ENCODE measurements at regions not wholly inside any gene's neighbourhood (a gene's known extent, or its start where the extent isn't known, plus 50 kb on each side); places are given as distances from the start of the nearest gene placed in this dataset.
A peak's percentile ranks its signal among the peaks of the same experiment; 100 is the strongest.

GRCh38 chr2:120480903-120481445 is 135.0 kb downstream of the INHBB start (continued):
- TF ChIP-seq ZNF616 (CRISPR knock-in tag; IDR thresholded peaks at IDR 0.05; ENCODE audit: low read depth) (0 out of 2 replicates have a peak, but pooled peaks have one; percentile 48), ZNF883 (CRISPR knock-in tag; IDR thresholded peaks at IDR 0.05; ENCODE audit: not compliant biosample characterization) (peak; percentile 14), KLF11 (CRISPR knock-in tag; IDR thresholded peaks at IDR 0.05) (no peak), ETV5 (CRISPR knock-in tag; IDR thresholded peaks at IDR 0.05; ENCODE audit: borderline replicate concordance) (no peak), ZSCAN29 (CRISPR knock-in tag; conservative IDR thresholded peaks at IDR 0.05) (no peak), ONECUT2 (CRISPR knock-in tag; IDR thresholded peaks at IDR 0.05) (peak; percentile 83), PHB2 (IDR thresholded peaks at IDR 0.05; ENCODE audit: partially characterized antibody) (peak; percentile 37), ZNF841 (CRISPR knock-in tag; IDR thresholded peaks at IDR 0.05; ENCODE audit: borderline replicate concordance) (no peak), HDAC2 (CRISPR knock-in tag; IDR thresholded peaks at IDR 0.05) (peak; percentile 61; the same call in 1 of the 2 replicates), CBX5 (CRISPR knock-in tag; IDR thresholded peaks at IDR 0.05; ENCODE audit: borderline replicate concordance) (no peak), SKI (IDR thresholded peaks at IDR 0.05; ENCODE audit: partially characterized antibody) (peak; percentile 75), MTA1 (CRISPR knock-in tag; IDR thresholded peaks at IDR 0.05; ENCODE audit: borderline replicate concordance) (0 out of 2 replicates have a peak, but pooled peaks have one; percentile 19), TFAP4 (IDR thresholded peaks at IDR 0.05; ENCODE audit: borderline replicate concordance, low read depth) (peak; percentile 96), ATAD3A (CRISPR knock-in tag; IDR thresholded peaks at IDR 0.05) (no peak), ZMYM4 (CRISPR knock-in tag; IDR thresholded peaks at IDR 0.05) (0 out of 2 replicates have a peak, but pooled peaks have one; percentile 23), HMG20A (CRISPR knock-in tag; IDR thresholded peaks at IDR 0.05; ENCODE audit: borderline replicate concordance) (peak; percentile 31; the same call in 1 of the 2 replicates), ZMAT3 (CRISPR knock-in tag; conservative IDR thresholded peaks at IDR 0.05) (0 out of 2 replicates have a peak, but pooled peaks have one; percentile 58), SMYD3 (CRISPR knock-in tag; IDR thresholded peaks at IDR 0.05) (no peak), ZNF317 (CRISPR knock-in tag; IDR thresholded peaks at IDR 0.05) (no peak), FOXP1 (IDR thresholded peaks at IDR 0.05) (no peak), FOXP1 (CRISPR knock-in tag; IDR thresholded peaks at IDR 0.05) (peak; percentile 59; the same call in 1 of the 2 replicates)
- TF ChIP-seq, protein P1, sequence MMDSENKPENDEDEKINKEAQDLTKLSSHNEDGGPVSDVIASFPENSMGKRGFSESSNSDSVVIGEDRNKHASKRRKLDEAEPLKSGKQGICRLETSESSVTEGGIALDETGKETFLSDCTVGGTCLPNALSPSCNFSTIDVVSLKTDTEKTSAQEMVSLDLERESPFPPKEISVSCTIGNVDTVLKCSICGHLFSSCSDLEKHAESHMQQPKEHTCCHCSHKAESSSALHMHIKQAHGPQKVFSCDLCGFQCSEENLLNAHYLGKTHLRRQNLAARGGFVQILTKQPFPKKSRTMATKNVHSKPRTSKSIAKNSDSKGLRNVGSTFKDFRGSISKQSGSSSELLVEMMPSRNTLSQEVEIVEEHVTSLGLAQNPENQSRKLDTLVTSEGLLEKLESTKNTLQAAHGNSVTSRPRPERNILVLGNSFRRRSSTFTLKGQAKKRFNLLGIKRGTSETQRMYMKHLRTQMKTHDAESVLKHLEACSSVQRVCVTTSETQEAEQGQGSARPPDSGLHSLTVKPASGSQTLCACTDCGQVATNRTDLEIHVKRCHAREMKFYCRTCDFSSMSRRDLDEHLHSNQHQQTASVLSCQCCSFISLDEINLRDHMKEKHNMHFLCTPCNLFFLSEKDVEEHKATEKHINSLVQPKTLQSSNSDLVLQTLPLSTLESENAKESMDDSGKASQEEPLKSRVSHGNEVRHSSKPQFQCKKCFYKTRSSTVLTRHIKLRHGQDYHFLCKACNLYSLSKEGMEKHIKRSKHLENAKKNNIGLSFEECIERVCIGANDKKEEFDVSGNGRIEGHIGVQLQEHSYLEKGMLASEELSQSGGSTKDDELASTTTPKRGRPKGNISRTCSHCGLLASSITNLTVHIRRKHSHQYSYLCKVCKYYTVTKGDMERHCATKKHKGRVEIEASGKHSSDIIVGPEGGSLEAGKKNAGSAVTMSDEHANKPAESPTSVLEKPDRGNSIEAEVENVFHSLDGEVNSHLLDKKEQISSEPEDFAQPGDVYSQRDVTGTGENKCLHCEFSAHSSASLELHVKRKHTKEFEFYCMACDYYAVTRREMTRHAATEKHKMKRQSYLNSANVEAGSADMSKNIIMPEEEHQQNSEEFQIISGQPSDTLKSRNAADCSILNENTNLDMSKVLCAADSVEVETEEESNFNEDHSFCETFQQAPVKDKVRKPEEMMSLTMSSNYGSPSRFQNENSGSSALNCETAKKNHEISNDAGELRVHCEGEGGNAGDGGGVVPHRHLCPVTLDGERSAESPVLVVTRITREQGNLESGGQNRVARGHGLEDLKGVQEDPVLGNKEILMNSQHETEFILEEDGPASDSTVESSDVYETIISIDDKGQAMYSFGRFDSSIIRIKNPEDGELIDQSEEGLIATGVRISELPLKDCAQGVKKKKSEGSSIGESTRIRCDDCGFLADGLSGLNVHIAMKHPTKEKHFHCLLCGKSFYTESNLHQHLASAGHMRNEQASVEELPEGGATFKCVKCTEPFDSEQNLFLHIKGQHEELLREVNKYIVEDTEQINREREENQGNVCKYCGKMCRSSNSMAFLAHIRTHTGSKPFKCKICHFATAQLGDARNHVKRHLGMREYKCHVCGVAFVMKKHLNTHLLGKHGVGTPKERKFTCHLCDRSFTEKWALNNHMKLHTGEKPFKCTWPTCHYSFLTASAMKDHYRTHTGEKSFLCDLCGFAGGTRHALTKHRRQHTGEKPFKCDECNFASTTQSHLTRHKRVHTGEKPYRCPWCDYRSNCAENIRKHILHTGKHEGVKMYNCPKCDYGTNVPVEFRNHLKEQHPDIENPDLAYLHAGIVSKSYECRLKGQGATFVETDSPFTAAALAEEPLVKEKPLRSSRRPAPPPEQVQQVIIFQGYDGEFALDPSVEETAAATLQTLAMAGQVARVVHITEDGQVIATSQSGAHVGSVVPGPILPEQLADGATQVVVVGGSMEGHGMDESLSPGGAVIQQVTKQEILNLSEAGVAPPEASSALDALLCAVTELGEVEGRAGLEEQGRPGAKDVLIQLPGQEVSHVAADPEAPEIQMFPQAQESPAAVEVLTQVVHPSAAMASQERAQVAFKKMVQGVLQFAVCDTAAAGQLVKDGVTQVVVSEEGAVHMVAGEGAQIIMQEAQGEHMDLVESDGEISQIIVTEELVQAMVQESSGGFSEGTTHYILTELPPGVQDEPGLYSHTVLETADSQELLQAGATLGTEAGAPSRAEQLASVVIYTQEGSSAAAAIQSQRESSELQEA (CRISPR knock-in tag; IDR thresholded peaks at IDR 0.05; ENCODE audit: not compliant biosample characterization) = no peak
